ENCODE measurements at regions not wholly inside any gene's neighbourhood (a gene's known extent, or its start where the extent isn't known, plus 50 kb on each side); places are given as distances from the start of the nearest gene placed in this dataset.
"Not testable (repeated sequence)": the region's sequence is repeated elsewhere in the genome, so short reads cannot be mapped to it uniquely, and the experiment has no call there.

- DNase-seq: not testable (repeated sequence)
These were observed 858.8 kb downstream of the TUBA3C start for GRCh38 chr13:18322821-18323220.

GRCh38 chr13:18319653-18320052 lies 862.0 kb downstream of the TUBA3C start:
- not testable (repeated sequence) for DNase-seq

GRCh38 chr13:18303240-18303813 lies 878.3 kb downstream of the TUBA3C start:
- DNase-seq: not testable (repeated sequence)

- DNase-seq: not testable (repeated sequence)
These were observed 880.7 kb downstream of the TUBA3C start for GRCh38 chr13:18300968-18301367.

GRCh38 chr13:18297359-18297758 lies 884.3 kb downstream of the TUBA3C start:
- DNase-seq: not testable (repeated sequence)

- not testable (repeated sequence) for DNase-seq
These were observed 885.0 kb downstream of the TUBA3C start for GRCh38 chr13:18296617-18297016.

GRCh38 chr13:18294311-18294710 lies 887.3 kb downstream of the TUBA3C start:
- not testable (repeated sequence) for DNase-seq

GRCh38 chr13:18286848-18287247 lies 894.8 kb downstream of the TUBA3C start:
- not testable (repeated sequence) for DNase-seq

- DNase-seq: not testable (repeated sequence)
These were observed 896.0 kb downstream of the TUBA3C start for GRCh38 chr13:18285663-18286062.

GRCh38 chr13:18284040-18284439 lies 897.6 kb downstream of the TUBA3C start:
- DNase-seq: not testable (repeated sequence)

- DNase-seq: not testable (repeated sequence)
These were observed 899.6 kb downstream of the TUBA3C start for GRCh38 chr13:18281829-18282597.

GRCh38 chr13:18280904-18281828 lies 900.5 kb downstream of the TUBA3C start:
- DNase-seq: not testable (repeated sequence)

- DNase-seq: not testable (repeated sequence)
These were observed 901.7 kb downstream of the TUBA3C start for GRCh38 chr13:18279971-18280370.

- not testable (repeated sequence) for DNase-seq
These were observed 904.3 kb downstream of the TUBA3C start for GRCh38 chr13:18277372-18277771.

- DNase-seq: not testable (repeated sequence)
These were observed 905.3 kb downstream of the TUBA3C start for GRCh38 chr13:18276280-18276679.

- not testable (repeated sequence) for DNase-seq
These were observed 907.7 kb downstream of the TUBA3C start for GRCh38 chr13:18273785-18274514.

- not testable (repeated sequence) for DNase-seq
These were observed 922.7 kb downstream of the TUBA3C start for GRCh38 chr13:18258801-18259419.

- not testable (repeated sequence) for DNase-seq
These were observed 923.9 kb downstream of the TUBA3C start for GRCh38 chr13:18257686-18258085.

GRCh38 chr13:18252848-18253247 lies 928.8 kb downstream of the TUBA3C start:
- DNase-seq: not testable (repeated sequence)

GRCh38 chr13:18248533-18249240 lies 932.9 kb downstream of the TUBA3C start:
- DNase-seq: not testable (repeated sequence)

- DNase-seq: not testable (repeated sequence)
These were observed 941.5 kb downstream of the TUBA3C start for GRCh38 chr13:18240086-18240485.
